Gastrocnemius medialis (tissue), 4 donors: ENCODE measurements at regions not wholly inside any gene's neighbourhood (a gene's known extent, or its start where the extent isn't known, plus 50 kb on each side); places are given as distances from the start of the nearest gene placed in this dataset.

ENCODE experiments used
- CTCF ChIP-seq, 5 experiments: fragments of 450-650 bp in 3 of 5; fragments of 200-600 bp in 2 of 5; sonication (generic) in 2 of 5; IDR thresholded peaks in 4 of 5; conservative IDR thresholded peaks in 1 of 5; 1 replicate in 4 of 5; 2 replicates in 1 of 5; pipeline ENCODE4 v1.5.1; 2016 to 2019; ENCODE audit warnings: antibody characterized with exemption in 5 of 5, mild to moderate bottlenecking in 3 of 5, moderate library complexity in 3 of 5
- POLR2A ChIP-seq, 2 donors: fragments of 450-650 bp; IDR thresholded peaks; one replicate each; pipeline ENCODE4 v1.6.1; 2017; ENCODE audit warnings: antibody characterized with exemption in 2 of 2, mild to moderate bottlenecking in 2 of 2, moderate library complexity in 2 of 2

GRCh38 chr17:77880711-77881450 is 77.6 kb upstream of the TNRC6C start:
- TF ChIP-seq CTCF (IDR thresholded peaks at IDR 0.05 in 4 of 5, conservative IDR thresholded peaks at IDR 0.05 in 1 of 5) (no peak), POLR2A (IDR thresholded peaks at IDR 0.05) (no peak)
